ENCODE measurements at regions not wholly inside any gene's neighbourhood (a gene's known extent, or its start where the extent isn't known, plus 50 kb on each side); places are given as distances from the start of the nearest gene placed in this dataset.

DNA sequence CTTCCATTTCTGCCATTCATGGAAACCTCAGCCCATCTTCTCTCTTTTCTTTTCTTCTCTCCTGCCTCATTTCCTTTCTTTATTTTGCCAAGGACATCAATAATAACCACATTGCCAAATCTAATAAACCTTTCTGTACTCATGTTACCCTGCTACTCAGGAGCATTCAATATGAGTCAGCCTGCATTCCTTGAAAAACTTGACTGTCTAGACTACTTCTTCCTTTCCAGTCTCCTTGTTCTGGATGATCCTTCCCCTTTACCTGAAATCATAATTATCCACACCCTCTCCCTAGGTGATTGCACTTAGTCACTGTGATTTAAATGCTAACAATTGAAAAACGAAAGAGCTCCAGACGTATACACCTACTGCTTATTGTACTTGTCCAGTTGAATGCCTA, 253.2 kb upstream of the CENPE start:
- TF ChIP-seq ZNF33A (CRISPR knock-in tag; IDR thresholded peaks at IDR 0.05; ENCODE audit: borderline replicate concordance) (no peak), TRIM24 (CRISPR knock-in tag; IDR thresholded peaks at IDR 0.05) (no peak), ZBTB7A (CRISPR knock-in tag; IDR thresholded peaks at IDR 0.05) (no peak), SP2 (CRISPR knock-in tag; IDR thresholded peaks at IDR 0.05) (no peak), PAF1 (CRISPR knock-in tag; IDR thresholded peaks at IDR 0.05) (no peak), ZNF180 (CRISPR knock-in tag; IDR thresholded peaks at IDR 0.05; ENCODE audit: borderline replicate concordance, low read depth) (no peak), POLR2A (IDR thresholded peaks at IDR 0.05; ENCODE audit: insufficient read depth in 1 of 2, low read depth in 2 of 2, low read length in 2 of 2) (no peak), ZNF20 (CRISPR knock-in tag; IDR thresholded peaks at IDR 0.05) (no peak), POLR2AphosphoS2 (IDR thresholded peaks at IDR 0.05; ENCODE audit: low read depth, low read length) (no peak), NR3C1 (CRISPR knock-in tag; IDR thresholded peaks at IDR 0.05) (no peak), NBN (conservative IDR thresholded peaks at IDR 0.05) (no peak)
- TF ChIP-seq, protein P1, sequence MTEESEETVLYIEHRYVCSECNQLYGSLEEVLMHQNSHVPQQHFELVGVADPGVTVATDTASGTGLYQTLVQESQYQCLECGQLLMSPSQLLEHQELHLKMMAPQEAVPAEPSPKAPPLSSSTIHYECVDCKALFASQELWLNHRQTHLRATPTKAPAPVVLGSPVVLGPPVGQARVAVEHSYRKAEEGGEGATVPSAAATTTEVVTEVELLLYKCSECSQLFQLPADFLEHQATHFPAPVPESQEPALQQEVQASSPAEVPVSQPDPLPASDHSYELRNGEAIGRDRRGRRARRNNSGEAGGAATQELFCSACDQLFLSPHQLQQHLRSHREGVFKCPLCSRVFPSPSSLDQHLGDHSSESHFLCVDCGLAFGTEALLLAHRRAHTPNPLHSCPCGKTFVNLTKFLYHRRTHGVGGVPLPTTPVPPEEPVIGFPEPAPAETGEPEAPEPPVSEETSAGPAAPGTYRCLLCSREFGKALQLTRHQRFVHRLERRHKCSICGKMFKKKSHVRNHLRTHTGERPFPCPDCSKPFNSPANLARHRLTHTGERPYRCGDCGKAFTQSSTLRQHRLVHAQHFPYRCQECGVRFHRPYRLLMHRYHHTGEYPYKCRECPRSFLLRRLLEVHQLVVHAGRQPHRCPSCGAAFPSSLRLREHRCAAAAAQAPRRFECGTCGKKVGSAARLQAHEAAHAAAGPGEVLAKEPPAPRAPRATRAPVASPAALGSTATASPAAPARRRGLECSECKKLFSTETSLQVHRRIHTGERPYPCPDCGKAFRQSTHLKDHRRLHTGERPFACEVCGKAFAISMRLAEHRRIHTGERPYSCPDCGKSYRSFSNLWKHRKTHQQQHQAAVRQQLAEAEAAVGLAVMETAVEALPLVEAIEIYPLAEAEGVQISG (CRISPR knock-in tag; IDR thresholded peaks at IDR 0.05): no peak
- TF ChIP-seq, protein P2, sequence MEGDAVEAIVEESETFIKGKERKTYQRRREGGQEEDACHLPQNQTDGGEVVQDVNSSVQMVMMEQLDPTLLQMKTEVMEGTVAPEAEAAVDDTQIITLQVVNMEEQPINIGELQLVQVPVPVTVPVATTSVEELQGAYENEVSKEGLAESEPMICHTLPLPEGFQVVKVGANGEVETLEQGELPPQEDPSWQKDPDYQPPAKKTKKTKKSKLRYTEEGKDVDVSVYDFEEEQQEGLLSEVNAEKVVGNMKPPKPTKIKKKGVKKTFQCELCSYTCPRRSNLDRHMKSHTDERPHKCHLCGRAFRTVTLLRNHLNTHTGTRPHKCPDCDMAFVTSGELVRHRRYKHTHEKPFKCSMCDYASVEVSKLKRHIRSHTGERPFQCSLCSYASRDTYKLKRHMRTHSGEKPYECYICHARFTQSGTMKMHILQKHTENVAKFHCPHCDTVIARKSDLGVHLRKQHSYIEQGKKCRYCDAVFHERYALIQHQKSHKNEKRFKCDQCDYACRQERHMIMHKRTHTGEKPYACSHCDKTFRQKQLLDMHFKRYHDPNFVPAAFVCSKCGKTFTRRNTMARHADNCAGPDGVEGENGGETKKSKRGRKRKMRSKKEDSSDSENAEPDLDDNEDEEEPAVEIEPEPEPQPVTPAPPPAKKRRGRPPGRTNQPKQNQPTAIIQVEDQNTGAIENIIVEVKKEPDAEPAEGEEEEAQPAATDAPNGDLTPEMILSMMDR (CRISPR knock-in tag; IDR thresholded peaks at IDR 0.05): no peak

Data from HepG2 (cell line).